ENCODE measurements at regions not wholly inside any gene's neighbourhood (a gene's known extent, or its start where the extent isn't known, plus 50 kb on each side); places are given as distances from the start of the nearest gene placed in this dataset.
"Not testable (repeated sequence)": the region's sequence is repeated elsewhere in the genome, so short reads cannot be mapped to it uniquely, and the experiment has no call there.

- H3K4me1 Mint-ChIP-seq (ENCODE audit: low read depth): no peaks in the 10 kb centered on the region
- POLR2A ChIA-PET: no interaction called here
- DNase-seq (no peak), ATAC-seq (no peak)
- H3K9me3 Mint-ChIP-seq (ENCODE audit: insufficient read depth): peaks cover 33% of the 10 kb centered on the region
- no peak overlapping the region for H3K4me3 Mint-ChIP-seq
- no peaks in the 10 kb centered on the region for H3K36me3 Mint-ChIP-seq (ENCODE audit: low read depth)
- CTCF ChIA-PET: no interaction called here
- no peaks in the 10 kb centered on the region for H3K27me3 Mint-ChIP-seq (ENCODE audit: low read depth)
- H3K27ac Mint-ChIP-seq: no peak overlapping the region
These were observed 1596.7 kb upstream of the PRMT6 start for GRCh38 chr1:105459759-105460158.

GRCh38 chr1:105462308-105462707 lies 1594.2 kb upstream of the PRMT6 start:
- CTCF ChIA-PET: no interaction called here
- Mint-ChIP-seq H3K9me3 (ENCODE audit: insufficient read depth) (peaks cover 37% of the 10 kb centered on the region), H3K4me3 (no peak overlapping the region), H3K4me1 (ENCODE audit: low read depth) (no peaks in the 10 kb centered on the region), H3K36me3 (ENCODE audit: low read depth) (no peaks in the 10 kb centered on the region), H3K27ac (no peak overlapping the region), H3K27me3 (ENCODE audit: low read depth) (no peaks in the 10 kb centered on the region)
- ATAC-seq: no peak
- no peak for DNase-seq
- POLR2A ChIA-PET: no interaction called here

DNA sequence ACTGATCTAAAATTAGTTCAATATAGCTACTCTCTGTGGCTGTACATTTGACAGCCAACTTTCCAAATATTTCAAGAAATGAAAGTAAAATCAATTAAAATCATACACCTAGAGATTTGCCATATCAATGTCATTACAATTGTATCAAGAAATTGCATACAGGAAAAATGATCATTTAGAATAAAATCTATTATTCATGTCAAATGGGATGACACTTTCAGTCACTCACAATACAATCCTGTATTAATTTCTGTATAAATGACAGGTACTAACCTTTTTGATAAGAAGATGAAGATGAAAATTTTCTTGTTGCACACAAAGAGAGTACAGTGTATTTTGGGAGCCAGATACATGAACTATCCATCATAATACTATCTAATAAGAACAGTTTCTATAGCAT lies 1588.9 kb upstream of the PRMT6 start:
- Mint-ChIP-seq H3K4me1 (ENCODE audit: low read depth) (no peaks in the 10 kb centered on the region), H3K27ac (no peak overlapping the region), H3K9me3 (ENCODE audit: insufficient read depth) (peaks cover 10% of the 10 kb centered on the region), H3K27me3 (ENCODE audit: low read depth) (no peaks in the 10 kb centered on the region), H3K36me3 (ENCODE audit: low read depth) (no peaks in the 10 kb centered on the region), H3K4me3 (no peak overlapping the region)
- ChIA-PET POLR2A (no interaction called here), CTCF (no interaction called here)
- ATAC-seq (no peak), DNase-seq (no peak)

GRCh38 chr1:105470541-105470940 lies 1585.9 kb upstream of the PRMT6 start:
- H3K27ac Mint-ChIP-seq; H3K4me3 Mint-ChIP-seq; ATAC-seq; POLR2A ChIA-PET; H3K36me3 Mint-ChIP-seq (ENCODE audit: low read depth); H3K9me3 Mint-ChIP-seq (ENCODE audit: insufficient read depth); H3K4me1 Mint-ChIP-seq (ENCODE audit: low read depth); DNase-seq; CTCF ChIA-PET; H3K27me3 Mint-ChIP-seq (ENCODE audit: low read depth): not testable (repeated sequence)

- Mint-ChIP-seq H3K27me3 (ENCODE audit: low read depth) (no peaks in the 10 kb centered on the region), H3K4me1 (ENCODE audit: low read depth) (no peaks in the 10 kb centered on the region), H3K9me3 (ENCODE audit: insufficient read depth) (no peaks in the 10 kb centered on the region), H3K36me3 (ENCODE audit: low read depth) (no peaks in the 10 kb centered on the region), H3K4me3 (no peak overlapping the region), H3K27ac (no peak overlapping the region)
- POLR2A ChIA-PET: no interaction called here
- CTCF ChIA-PET: no interaction called here
- DNase-seq: no peak
- ATAC-seq: no peak
These were observed 1573.0 kb upstream of the PRMT6 start for GRCh38 chr1:105483436-105483835.

- DNase-seq (no peak), ATAC-seq (no peak)
- ChIA-PET POLR2A (no interaction called here), CTCF (no interaction called here)
- Mint-ChIP-seq H3K27ac (no peak overlapping the region), H3K9me3 (ENCODE audit: insufficient read depth) (peaks cover 9% of the 10 kb centered on the region), H3K36me3 (ENCODE audit: low read depth) (no peaks in the 10 kb centered on the region), H3K4me3 (no peak overlapping the region), H3K27me3 (ENCODE audit: low read depth) (no peaks in the 10 kb centered on the region), H3K4me1 (ENCODE audit: low read depth) (no peaks in the 10 kb centered on the region)
These were observed 1571.3 kb upstream of the PRMT6 start for GRCh38 chr1:105485207-105485606.

GRCh38 chr1:105492921-105493320 lies 1563.6 kb upstream of the PRMT6 start:
- DNase-seq (no peak), ATAC-seq (no peak)
- ChIA-PET POLR2A (no interaction called here), CTCF (no interaction called here)
- peaks cover 24% of the 10 kb centered on the region for H3K9me3 Mint-ChIP-seq (ENCODE audit: insufficient read depth)
- no peaks in the 10 kb centered on the region for H3K36me3 Mint-ChIP-seq (ENCODE audit: low read depth)
- H3K27ac Mint-ChIP-seq: no peak overlapping the region
- H3K4me3 Mint-ChIP-seq: no peak overlapping the region
- no peaks in the 10 kb centered on the region for H3K4me1 Mint-ChIP-seq (ENCODE audit: low read depth)
- H3K27me3 Mint-ChIP-seq (ENCODE audit: low read depth): no peaks in the 10 kb centered on the region

GRCh38 chr1:105516068-105516467 lies 1540.4 kb upstream of the PRMT6 start:
- no peaks in the 10 kb centered on the region for H3K27me3 Mint-ChIP-seq (ENCODE audit: low read depth)
- DNase-seq (no peak), ATAC-seq (no peak)
- H3K4me1 Mint-ChIP-seq (ENCODE audit: low read depth): no peaks in the 10 kb centered on the region
- H3K9me3 Mint-ChIP-seq (ENCODE audit: insufficient read depth): peaks cover 20% of the 10 kb centered on the region
- POLR2A ChIA-PET: no interaction called here
- no peaks in the 10 kb centered on the region for H3K36me3 Mint-ChIP-seq (ENCODE audit: low read depth)
- CTCF ChIA-PET: no interaction called here
- H3K27ac Mint-ChIP-seq: no peak overlapping the region
- H3K4me3 Mint-ChIP-seq: no peak overlapping the region

- no peaks in the 10 kb centered on the region for H3K27me3 Mint-ChIP-seq (ENCODE audit: low read depth)
- ChIA-PET POLR2A (no interaction called here), CTCF (no interaction called here)
- peaks cover 22% of the 10 kb centered on the region for H3K9me3 Mint-ChIP-seq (ENCODE audit: insufficient read depth)
- H3K4me1 Mint-ChIP-seq (ENCODE audit: low read depth): no peaks in the 10 kb centered on the region
- H3K4me3 Mint-ChIP-seq: no peak overlapping the region
- H3K36me3 Mint-ChIP-seq (ENCODE audit: low read depth): no peaks in the 10 kb centered on the region
- DNase-seq: no peak
- H3K27ac Mint-ChIP-seq: no peak overlapping the region
- ATAC-seq: no peak
These were observed 1522.5 kb upstream of the PRMT6 start for GRCh38 chr1:105533996-105534395.

DNA sequence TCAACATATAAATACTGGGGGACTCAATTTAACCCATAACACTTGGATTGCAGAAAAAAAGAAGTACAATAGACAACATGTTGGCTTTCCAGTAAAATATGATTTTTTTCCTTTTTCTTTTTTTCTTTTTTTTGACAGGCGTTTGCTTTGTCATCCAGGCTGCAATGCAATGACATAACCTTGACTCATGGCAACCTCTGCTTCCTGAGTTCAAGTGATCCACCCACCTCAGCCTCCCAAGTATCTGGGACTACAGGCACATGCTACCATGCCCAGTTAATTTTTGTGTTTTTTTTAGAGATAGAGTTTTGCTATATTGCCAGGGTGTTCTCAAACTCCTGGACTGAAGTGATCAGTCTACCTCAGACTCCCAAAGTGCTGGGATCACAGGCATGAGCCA lies 1512.0 kb upstream of the PRMT6 start:
- ATAC-seq: no peak
- Mint-ChIP-seq H3K4me1 (ENCODE audit: low read depth) (no peaks in the 10 kb centered on the region), H3K27ac (no peak overlapping the region), H3K9me3 (ENCODE audit: insufficient read depth) (peaks cover 12% of the 10 kb centered on the region), H3K27me3 (ENCODE audit: low read depth) (no peaks in the 10 kb centered on the region), H3K4me3 (no peak overlapping the region), H3K36me3 (ENCODE audit: low read depth) (no peaks in the 10 kb centered on the region)
- CTCF ChIA-PET: no interaction called here
- DNase-seq: no peak
- POLR2A ChIA-PET: no interaction called here

GRCh38 chr1:105556266-105556665 lies 1500.2 kb upstream of the PRMT6 start:
- Mint-ChIP-seq H3K9me3 (ENCODE audit: insufficient read depth) (peaks cover 5% of the 10 kb centered on the region), H3K36me3 (ENCODE audit: low read depth) (no peaks in the 10 kb centered on the region), H3K27me3 (ENCODE audit: low read depth) (no peaks in the 10 kb centered on the region), H3K27ac (no peak overlapping the region), H3K4me3 (no peak overlapping the region), H3K4me1 (ENCODE audit: low read depth) (no peaks in the 10 kb centered on the region)
- ChIA-PET CTCF (no interaction called here), POLR2A (no interaction called here)
- DNase-seq: no peak
- no peak for ATAC-seq

DNA sequence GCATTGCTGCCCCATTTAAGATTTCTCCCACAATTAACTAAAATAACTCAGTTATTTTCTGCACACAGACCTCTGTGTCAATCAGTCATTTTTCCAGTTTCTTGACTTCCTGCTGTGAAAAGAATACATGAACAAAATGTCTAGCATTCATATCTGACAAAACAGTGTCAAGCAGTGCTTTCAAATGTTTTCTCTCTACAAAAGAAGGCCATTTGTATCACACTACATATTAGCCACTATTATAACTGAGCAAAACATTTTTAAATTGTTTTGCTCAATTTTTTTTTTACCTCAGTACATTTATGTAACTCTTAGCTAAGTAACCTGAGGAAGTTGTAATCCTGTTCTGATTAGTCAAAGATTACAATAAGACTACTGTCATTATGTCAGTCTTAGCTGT lies 1498.5 kb upstream of the PRMT6 start:
- Mint-ChIP-seq H3K4me3 (no peak overlapping the region), H3K4me1 (ENCODE audit: low read depth) (no peaks in the 10 kb centered on the region), H3K9me3 (ENCODE audit: insufficient read depth) (peaks cover 12% of the 10 kb centered on the region), H3K36me3 (ENCODE audit: low read depth) (no peaks in the 10 kb centered on the region), H3K27ac (no peak overlapping the region), H3K27me3 (ENCODE audit: low read depth) (no peaks in the 10 kb centered on the region)
- ChIA-PET CTCF (no interaction called here), POLR2A (no interaction called here)
- ATAC-seq (no peak), DNase-seq (no peak)

DNA sequence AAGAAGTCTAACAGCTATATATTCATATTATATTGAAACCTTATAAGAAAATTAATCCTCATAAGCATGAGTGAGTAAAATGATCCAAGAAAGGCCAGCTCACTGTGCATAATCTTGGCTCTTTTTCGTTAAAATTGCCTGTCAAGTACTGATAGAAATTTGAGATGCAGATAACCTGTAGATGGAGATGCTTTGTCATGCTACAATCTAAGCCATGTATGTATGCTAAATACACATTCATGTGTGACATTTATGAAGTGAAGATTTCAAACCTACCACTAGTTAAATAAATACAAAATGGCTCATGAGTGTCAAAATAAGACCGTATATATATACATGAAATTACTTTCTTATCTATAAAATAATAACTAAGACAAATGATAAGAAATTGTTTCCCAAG lies 1491.5 kb upstream of the PRMT6 start:
- Mint-ChIP-seq H3K4me3 (no peak overlapping the region), H3K36me3 (ENCODE audit: low read depth) (no peaks in the 10 kb centered on the region), H3K4me1 (ENCODE audit: low read depth) (no peaks in the 10 kb centered on the region), H3K9me3 (ENCODE audit: insufficient read depth) (peaks cover 21% of the 10 kb centered on the region), H3K27ac (no peak overlapping the region), H3K27me3 (ENCODE audit: low read depth) (no peaks in the 10 kb centered on the region)
- DNase-seq (no peak), ATAC-seq (no peak)
- ChIA-PET CTCF (no interaction called here), POLR2A (no interaction called here)

- Mint-ChIP-seq H3K36me3 (ENCODE audit: low read depth) (no peaks in the 10 kb centered on the region), H3K4me1 (ENCODE audit: low read depth) (no peaks in the 10 kb centered on the region), H3K9me3 (ENCODE audit: insufficient read depth) (peaks cover 15% of the 10 kb centered on the region), H3K27ac (no peak overlapping the region), H3K4me3 (no peak overlapping the region), H3K27me3 (ENCODE audit: low read depth) (no peaks in the 10 kb centered on the region)
- ATAC-seq (no peak), DNase-seq (no peak)
- POLR2A ChIA-PET: no interaction called here
- CTCF ChIA-PET: no interaction called here
These were observed 1470.7 kb upstream of the PRMT6 start for GRCh38 chr1:105585791-105586190.

Data from activated CD8-positive, alpha-beta T cell treated with anti-CD3 and anti-CD28 coated beads, Interleukin-2, amount 10 ng/mL, durations not matched to agents 7 days and 5 days (primary cell).